Trophoblast cell (in vitro differentiated cells and primary cell): ENCODE measurements at regions not wholly inside any gene's neighbourhood (a gene's known extent, or its start where the extent isn't known, plus 50 kb on each side); places are given as distances from the start of the nearest gene placed in this dataset.

Experiments used
- DNase-seq, 2 donors: peaks; one replicate each; pipeline ENCODE4 v3.0.0-alpha.2; 2016
- H2AFZ ChIP-seq: 2 replicates; pipeline ENCODE4 v1.6.1; 2013; ENCODE audit warnings: low read length, moderate library complexity, mild to moderate bottlenecking; ENCODE audit not compliant: insufficient read depth, poor library complexity
- H2AK5ac ChIP-seq: 2 replicates; pipeline ENCODE4 v1.6.1; 2013; ENCODE audit warnings: mild to moderate bottlenecking, low read length
- H2BK120ac ChIP-seq: 2 replicates; pipeline ENCODE4 v1.6.1; 2013; ENCODE audit warnings: low read length, mild to moderate bottlenecking, moderate library complexity; ENCODE audit not compliant: insufficient read depth, poor library complexity
- H2BK12ac ChIP-seq: 2 replicates; pipeline ENCODE4 v1.6.1; 2013; ENCODE audit warnings: mild to moderate bottlenecking, low read length, moderate library complexity
- H2BK5ac ChIP-seq: 2 replicates; pipeline ENCODE4 v1.6.1; 2013; ENCODE audit warnings: low read length, low read depth, moderate library complexity, mild to moderate bottlenecking; ENCODE audit not compliant: poor library complexity
- H3K14ac ChIP-seq: 2 replicates; pipeline ENCODE4 v1.6.1; 2013; ENCODE audit warnings: mild to moderate bottlenecking, low read length
- H3K18ac ChIP-seq: 2 replicates; pipeline ENCODE4 v1.6.1; 2013; ENCODE audit warnings: mild to moderate bottlenecking, low read length
- H3K23ac ChIP-seq: 2 replicates; pipeline ENCODE4 v1.6.1; 2013; ENCODE audit warnings: low read length
- H3K27ac ChIP-seq: 2 replicates; pipeline ENCODE4 v1.5.1; 2013; ENCODE audit warnings: low read depth, mild to moderate bottlenecking, inconsistent platforms, low read length, moderate library complexity
- H3K27me3 ChIP-seq: 2 replicates; pipeline ENCODE4 v1.6.1; 2013; ENCODE audit warnings: inconsistent platforms, mild to moderate bottlenecking, low read length, moderate library complexity; ENCODE audit not compliant: insufficient read depth
- H3K36me3 ChIP-seq, 2 experiments: 1 replicate in 1 of 2; 2 replicates in 1 of 2; pipeline ENCODE4 v1.6.1; 2013; ENCODE audit warnings: low read length in 2 of 2, mild to moderate bottlenecking in 2 of 2, moderate library complexity in 1 of 2; ENCODE audit not compliant: insufficient read depth in 2 of 2, control insufficient read depth in 1 of 2
- H3K4ac ChIP-seq: 2 replicates; pipeline ENCODE4 v1.6.1; 2013; ENCODE audit warnings: low read depth, mild to moderate bottlenecking, low read length, moderate library complexity
- H3K4me1 ChIP-seq, 2 experiments: 1 replicate in 1 of 2; 2 replicates in 1 of 2; pipeline ENCODE4 v1.6.1; 2013; ENCODE audit warnings: low read length in 2 of 2, mild to moderate bottlenecking in 2 of 2, moderate library complexity in 1 of 2; ENCODE audit not compliant: insufficient read depth in 2 of 2, control insufficient read depth in 1 of 2
- H3K4me2 ChIP-seq: 2 replicates; pipeline ENCODE4 v1.6.1; 2013; ENCODE audit warnings: inconsistent platforms, mild to moderate bottlenecking, low read length, moderate library complexity
- H3K4me3 ChIP-seq: 2 replicates; pipeline ENCODE4 v1.5.1; 2013; ENCODE audit warnings: mild to moderate bottlenecking, low read depth, low read length, inconsistent platforms
- H3K79me1 ChIP-seq: one replicate; pipeline ENCODE4 v1.6.1; 2013; ENCODE audit warnings: low read length
- H3K79me2 ChIP-seq: 2 replicates; pipeline ENCODE4 v1.6.1; 2013; ENCODE audit warnings: low read length, mild to moderate bottlenecking; ENCODE audit not compliant: control insufficient read depth, insufficient read depth, poor library complexity
- H3K9ac ChIP-seq: 2 replicates; pipeline ENCODE4 v1.6.1; 2013; ENCODE audit warnings: mild to moderate bottlenecking, low read length
- H3K9me3 ChIP-seq: 2 replicates; pipeline ENCODE4 v1.6.1; 2013; ENCODE audit warnings: low read depth, mild to moderate bottlenecking, control low read depth, inconsistent platforms, low read length; ENCODE audit not compliant: insufficient read depth
- H4K12ac ChIP-seq: 2 replicates; pipeline ENCODE4 v1.6.1; 2013; ENCODE audit warnings: low read depth, mild to moderate bottlenecking, low read length, moderate library complexity
- H4K8ac ChIP-seq: 2 replicates; pipeline ENCODE4 v1.6.1; 2013; ENCODE audit warnings: low read depth, mild to moderate bottlenecking, low read length, moderate library complexity
- H4K91ac ChIP-seq: one replicate; pipeline ENCODE4 v1.6.1; 2013; ENCODE audit warnings: low read depth, mild to moderate bottlenecking, low read length, moderate library complexity
- WGBS: extraction: QIAGEN DNeasy Blood & Tissue Kit; methylation state at CpG from one replicate; pipeline ENCODE4 v1.1.7; 2013; ENCODE audit warnings: missing lambda C conversion rate; ENCODE audit not compliant: insufficient read length, insufficient coverage; ENCODE audit errors: extremely low coverage; 5-methylcytosine and 5-hydroxymethylcytosine counted together

GRCh38 chr2:39510140-39510539 lies 73.1 kb upstream of the MAP4K3 start:
- Histone ChIP-seq H3K79me1 (peaks cover 9% of the 10 kb centered on the region), H3K36me3 (no peaks in the 10 kb centered on the region), H2BK5ac (no peak overlapping the region), H3K4ac (no peak overlapping the region), H2BK12ac (no peak overlapping the region), H3K18ac (no peak overlapping the region), H3K14ac (no peak overlapping the region), H4K8ac (no peak overlapping the region), H3K9ac (no peak overlapping the region), H3K9me3 (no peaks in the 10 kb centered on the region), H3K23ac (no peak overlapping the region), H2BK120ac (no peak overlapping the region), H3K79me2 (no peaks in the 10 kb centered on the region), H3K4me1 (peaks cover 6 to 19% of the 10 kb centered on the region in 2 experiments), H2AK5ac (no peak overlapping the region), H3K27me3 (no peaks in the 10 kb centered on the region), H3K27ac (no peak overlapping the region), H2AFZ (no peak overlapping the region), H3K4me2 (no peak overlapping the region), H4K91ac (no peak overlapping the region), H3K4me3 (no peak overlapping the region), H4K12ac (no peak overlapping the region)
- DNase-seq = no peak
- WGBS = no CpG with 5 or more reads among the region's 5 CpGs

- Histone ChIP-seq H3K9me3 (no peaks in the 10 kb centered on the region), H3K9ac (no peak overlapping the region), H2AK5ac (peak overlapping the region; percentile 88), H3K18ac (peak overlapping the region; percentile 46), H3K4me3 (no peak overlapping the region), H3K36me3 (no peaks in the 10 kb centered on the region), H2BK120ac (peak overlapping the region; percentile 61), H2BK5ac (no peak overlapping the region), H3K79me2 (no peaks in the 10 kb centered on the region), H2BK12ac (peak overlapping the region; percentile 89), H3K23ac (no peak overlapping the region), H4K8ac (peak overlapping the region; percentile 7), H3K27me3 (no peaks in the 10 kb centered on the region), H3K79me1 (peaks cover 6% of the 10 kb centered on the region), H3K4me1 (peaks cover 15 to 25% of the 10 kb centered on the region in 2 experiments), H3K4ac (peak overlapping the region; percentile 4), H4K12ac (no peak overlapping the region), H3K4me2 (no peak overlapping the region), H3K27ac (no peak overlapping the region), H2AFZ (no peak overlapping the region), H3K14ac (peak overlapping the region; percentile 42), H4K91ac (no peak overlapping the region)
- no CpG with 5 or more reads among the region's 4 CpGs for WGBS
- no peak for DNase-seq
Observed at GRCh38 chr2:39511219-39511604, 74.1 kb upstream of the MAP4K3 start.

- no peak overlapping the region for H3K4me2 ChIP-seq
- no peak overlapping the region for H3K14ac ChIP-seq
- DNase-seq = peak in 1 of 2 donors; percentile 33
- no peak overlapping the region for H2BK5ac ChIP-seq
- peaks cover 6% of the 10 kb centered on the region for H3K79me1 ChIP-seq
- H3K4me1 ChIP-seq = peaks cover 20 to 25% of the 10 kb centered on the region in 2 experiments
- H3K4ac ChIP-seq = no peak overlapping the region
- H3K27me3 ChIP-seq = no peaks in the 10 kb centered on the region
- no peak overlapping the region for H4K12ac ChIP-seq
- H2BK12ac ChIP-seq = peak overlapping the region; percentile 89
- H3K27ac ChIP-seq = peak overlapping the region; percentile 13
- H2AK5ac ChIP-seq = peak overlapping the region; percentile 88
- no peaks in the 10 kb centered on the region for H3K36me3 ChIP-seq
- H4K8ac ChIP-seq = no peak overlapping the region
- no CpG with 5 or more reads among the region's 3 CpGs for WGBS
- H2BK120ac ChIP-seq = peak overlapping the region; percentile 61
- no peak overlapping the region for H4K91ac ChIP-seq
- no peak overlapping the region for H2AFZ ChIP-seq
- peak overlapping the region; percentile 46 for H3K18ac ChIP-seq
- H3K9me3 ChIP-seq = no peaks in the 10 kb centered on the region
- H3K4me3 ChIP-seq = no peak overlapping the region
- H3K79me2 ChIP-seq = no peaks in the 10 kb centered on the region
- no peak overlapping the region for H3K9ac ChIP-seq
- H3K23ac ChIP-seq = no peak overlapping the region
Observed at GRCh38 chr2:39511605-39512433, 74.7 kb upstream of the MAP4K3 start.

- H3K4me3 ChIP-seq = no peak overlapping the region
- peak overlapping the region; percentile 59 for H3K27ac ChIP-seq
- H3K14ac ChIP-seq = no peak overlapping the region
- no peak overlapping the region for H3K9ac ChIP-seq
- peak overlapping the region; percentile 17 for H2BK120ac ChIP-seq
- no peak overlapping the region for H3K4me2 ChIP-seq
- H2BK5ac ChIP-seq = peak overlapping the region; percentile 12
- no CpG with 5 or more reads among the region's 7 CpGs for WGBS
- peaks cover 20 to 25% of the 10 kb centered on the region in 2 experiments for H3K4me1 ChIP-seq
- H2AFZ ChIP-seq = no peak overlapping the region
- peak overlapping the region; percentile 62 for H2BK12ac ChIP-seq
- H3K18ac ChIP-seq = no peak overlapping the region
- H3K79me1 ChIP-seq = peaks cover 6% of the 10 kb centered on the region
- H2AK5ac ChIP-seq = no peak overlapping the region
- no peaks in the 10 kb centered on the region for H3K9me3 ChIP-seq
- no peak overlapping the region for H4K12ac ChIP-seq
- no peaks in the 10 kb centered on the region for H3K27me3 ChIP-seq
- peak; percentile 17 to 68 for DNase-seq
- H3K4ac ChIP-seq = no peak overlapping the region
- H3K23ac ChIP-seq = no peak overlapping the region
- no peaks in the 10 kb centered on the region for H3K79me2 ChIP-seq
- H4K91ac ChIP-seq = no peak overlapping the region
- H3K36me3 ChIP-seq = no peaks in the 10 kb centered on the region
- no peak overlapping the region for H4K8ac ChIP-seq
Observed at GRCh38 chr2:39512434-39512935, 75.4 kb upstream of the MAP4K3 start.
